ENCODE measurements at regions not wholly inside any gene's neighbourhood (a gene's known extent, or its start where the extent isn't known, plus 50 kb on each side); places are given as distances from the start of the nearest gene placed in this dataset.

DNA sequence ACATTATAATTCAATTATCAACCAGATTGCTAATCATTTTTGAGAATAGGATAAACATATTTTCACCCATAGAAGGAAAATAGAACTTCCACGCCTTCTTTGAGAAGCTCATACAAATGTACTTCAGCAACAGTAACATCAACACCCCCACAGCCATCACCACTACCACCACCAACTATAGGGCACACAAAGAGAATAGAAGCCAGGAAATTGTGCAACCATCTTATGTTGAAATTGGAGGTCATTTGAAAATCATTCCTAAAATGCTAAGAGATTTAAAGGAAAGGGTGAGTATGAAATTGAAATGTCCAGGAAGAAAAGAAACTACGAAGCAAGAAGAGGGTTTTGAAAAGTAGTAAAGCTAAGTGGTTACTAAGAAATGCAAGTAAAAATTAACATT, 563.4 kb downstream of the ZNF804A start:
- TF ChIP-seq, protein P1, sequence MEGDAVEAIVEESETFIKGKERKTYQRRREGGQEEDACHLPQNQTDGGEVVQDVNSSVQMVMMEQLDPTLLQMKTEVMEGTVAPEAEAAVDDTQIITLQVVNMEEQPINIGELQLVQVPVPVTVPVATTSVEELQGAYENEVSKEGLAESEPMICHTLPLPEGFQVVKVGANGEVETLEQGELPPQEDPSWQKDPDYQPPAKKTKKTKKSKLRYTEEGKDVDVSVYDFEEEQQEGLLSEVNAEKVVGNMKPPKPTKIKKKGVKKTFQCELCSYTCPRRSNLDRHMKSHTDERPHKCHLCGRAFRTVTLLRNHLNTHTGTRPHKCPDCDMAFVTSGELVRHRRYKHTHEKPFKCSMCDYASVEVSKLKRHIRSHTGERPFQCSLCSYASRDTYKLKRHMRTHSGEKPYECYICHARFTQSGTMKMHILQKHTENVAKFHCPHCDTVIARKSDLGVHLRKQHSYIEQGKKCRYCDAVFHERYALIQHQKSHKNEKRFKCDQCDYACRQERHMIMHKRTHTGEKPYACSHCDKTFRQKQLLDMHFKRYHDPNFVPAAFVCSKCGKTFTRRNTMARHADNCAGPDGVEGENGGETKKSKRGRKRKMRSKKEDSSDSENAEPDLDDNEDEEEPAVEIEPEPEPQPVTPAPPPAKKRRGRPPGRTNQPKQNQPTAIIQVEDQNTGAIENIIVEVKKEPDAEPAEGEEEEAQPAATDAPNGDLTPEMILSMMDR (IDR thresholded peaks at IDR 0.05): no peak
- TF ChIP-seq POLR2A (IDR thresholded peaks at IDR 0.05): no peak

Data from esophagus squamous epithelium (tissue), 4 donors.